GM12872 (cell line): ENCODE measurements at regions not wholly inside any gene's neighbourhood (a gene's known extent, or its start where the extent isn't known, plus 50 kb on each side); places are given as distances from the start of the nearest gene placed in this dataset.

Source experiments
- TF ChIP-seq, protein P1 (sequence below): IDR thresholded peaks from 3 replicates; pipeline ENCODE4 v1.5.1; 2011; ENCODE audit warnings: low read depth, mild to moderate bottlenecking, low read length, moderate library complexity; ENCODE audit not compliant: insufficient read depth

DNA sequence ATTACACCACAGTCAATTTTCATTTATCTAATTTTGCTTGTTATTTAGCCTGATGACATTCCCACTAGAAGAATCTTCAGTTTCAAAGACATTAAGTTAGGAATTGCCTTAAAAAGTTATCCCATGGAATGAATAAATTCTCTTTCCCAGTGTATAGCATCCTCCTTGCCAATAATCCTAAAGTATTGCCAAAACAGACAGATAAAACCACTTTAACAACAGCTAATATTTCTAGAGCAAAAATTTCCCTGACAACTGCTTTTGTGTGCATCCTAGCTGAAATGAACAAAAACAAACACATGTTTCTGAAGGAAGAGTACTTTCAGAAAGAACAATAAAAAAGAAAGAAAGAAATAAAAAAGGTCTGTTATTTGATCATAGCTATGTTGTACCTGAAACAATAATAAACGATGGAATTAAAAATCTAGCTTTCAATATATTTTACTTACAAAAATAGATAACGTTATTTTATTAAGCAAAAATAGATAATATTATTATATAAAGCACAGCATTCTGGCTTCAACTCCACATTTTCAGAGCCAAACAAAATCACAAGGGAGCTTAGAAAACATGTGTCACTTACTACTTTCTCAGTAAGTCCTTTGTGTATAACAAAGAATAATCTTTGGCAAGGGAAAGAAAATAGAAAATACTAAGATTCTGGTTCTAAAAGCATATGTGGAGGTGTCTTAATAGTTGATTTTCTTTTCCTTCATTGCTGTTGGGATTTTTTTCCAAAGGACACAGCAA is 939.0 kb upstream of the CRIM1 start:
- TF ChIP-seq, protein P1, sequence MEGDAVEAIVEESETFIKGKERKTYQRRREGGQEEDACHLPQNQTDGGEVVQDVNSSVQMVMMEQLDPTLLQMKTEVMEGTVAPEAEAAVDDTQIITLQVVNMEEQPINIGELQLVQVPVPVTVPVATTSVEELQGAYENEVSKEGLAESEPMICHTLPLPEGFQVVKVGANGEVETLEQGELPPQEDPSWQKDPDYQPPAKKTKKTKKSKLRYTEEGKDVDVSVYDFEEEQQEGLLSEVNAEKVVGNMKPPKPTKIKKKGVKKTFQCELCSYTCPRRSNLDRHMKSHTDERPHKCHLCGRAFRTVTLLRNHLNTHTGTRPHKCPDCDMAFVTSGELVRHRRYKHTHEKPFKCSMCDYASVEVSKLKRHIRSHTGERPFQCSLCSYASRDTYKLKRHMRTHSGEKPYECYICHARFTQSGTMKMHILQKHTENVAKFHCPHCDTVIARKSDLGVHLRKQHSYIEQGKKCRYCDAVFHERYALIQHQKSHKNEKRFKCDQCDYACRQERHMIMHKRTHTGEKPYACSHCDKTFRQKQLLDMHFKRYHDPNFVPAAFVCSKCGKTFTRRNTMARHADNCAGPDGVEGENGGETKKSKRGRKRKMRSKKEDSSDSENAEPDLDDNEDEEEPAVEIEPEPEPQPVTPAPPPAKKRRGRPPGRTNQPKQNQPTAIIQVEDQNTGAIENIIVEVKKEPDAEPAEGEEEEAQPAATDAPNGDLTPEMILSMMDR, result no peak

DNA sequence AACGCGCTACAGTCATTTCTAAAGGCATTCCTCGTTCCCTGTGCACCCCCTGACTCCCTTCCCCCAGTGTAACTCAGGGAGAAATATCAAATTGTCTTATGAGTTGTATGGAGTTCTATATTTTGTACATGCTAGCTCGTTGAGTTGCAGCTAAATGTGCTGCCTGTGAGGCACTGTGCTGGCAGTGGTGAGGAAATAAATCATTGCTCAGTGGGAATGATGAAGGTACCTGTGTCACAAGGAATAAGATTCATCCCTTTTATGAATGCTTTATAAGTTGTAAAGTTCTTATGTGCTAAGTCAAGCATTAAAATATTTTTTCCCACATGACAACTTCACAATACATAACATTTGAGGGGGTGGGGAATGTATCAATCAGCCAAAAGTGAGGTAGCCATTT is 939.6 kb upstream of the CRIM1 start:
- TF ChIP-seq, protein P1, result no peak

- TF ChIP-seq, protein P1, result peak; percentile 26; the same call in 2 of the 3 replicates
Observed at GRCh38 chr2:35415282-35415681, 940.3 kb upstream of the CRIM1 start.

- TF ChIP-seq, protein P1, result peak; percentile 83
Observed at GRCh38 chr2:35410431-35411061, 945.0 kb upstream of the CRIM1 start.

DNA sequence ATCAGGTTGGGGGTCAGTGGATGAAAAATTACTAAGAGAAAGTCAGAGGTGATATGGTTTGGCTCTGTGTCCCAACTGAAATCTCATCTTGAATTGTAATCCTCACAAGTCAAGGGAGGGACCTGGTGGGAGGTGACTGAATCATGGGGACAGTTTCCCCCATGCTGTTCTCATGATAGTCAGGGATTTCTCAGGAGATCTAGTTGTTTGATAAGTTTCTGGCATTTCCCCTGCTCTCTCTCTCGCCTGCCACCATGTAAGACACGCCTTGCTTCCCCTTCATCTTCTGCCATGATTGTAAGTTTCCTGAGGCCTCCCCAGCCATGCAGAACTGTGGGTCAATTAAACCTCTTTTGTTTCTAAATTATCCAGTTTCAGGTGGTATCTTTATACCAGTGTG is 945.8 kb upstream of the CRIM1 start:
- TF ChIP-seq, protein P1, result no peak

GRCh38 chr2:35408320-35408719 is 947.3 kb upstream of the CRIM1 start:
- TF ChIP-seq, protein P1, result no peak

DNA sequence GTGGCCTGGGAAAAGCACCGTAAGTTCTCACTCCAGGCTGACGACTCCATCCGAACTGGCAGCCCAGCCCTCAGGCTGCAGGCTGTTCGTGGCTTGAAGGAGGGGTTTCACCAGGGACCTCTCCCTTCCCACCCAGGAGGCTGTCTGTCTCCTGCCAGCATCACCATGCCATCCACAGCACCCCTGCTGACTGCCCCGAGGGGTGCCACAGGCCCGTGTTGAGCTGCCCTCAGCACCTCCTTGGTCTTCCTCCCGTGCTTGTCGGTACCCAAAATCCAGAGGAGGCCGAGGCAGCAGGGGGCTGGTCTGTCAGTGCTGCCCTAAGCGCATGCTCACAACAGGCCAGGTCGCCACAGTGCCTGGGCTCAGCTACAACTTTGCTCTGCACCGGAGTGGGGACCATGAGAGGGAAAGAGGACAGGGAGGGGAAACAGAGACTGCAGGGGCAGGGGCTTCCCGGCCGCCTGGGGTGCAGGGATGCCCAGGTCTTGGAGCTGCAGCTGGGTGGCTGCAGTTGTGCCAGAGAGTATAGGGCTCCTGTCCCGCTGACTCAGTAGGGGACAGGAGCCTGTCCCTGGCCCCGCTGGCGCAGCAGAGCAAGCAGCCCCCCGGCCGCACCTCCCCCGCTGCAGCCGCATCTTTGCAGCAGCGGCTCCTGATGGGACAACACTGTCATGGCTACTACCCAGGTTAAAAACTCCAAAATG is 963.7 kb upstream of the CRIM1 start:
- TF ChIP-seq, protein P1, result no peak
